HCT116 (cell line): ENCODE measurements at regions not wholly inside any gene's neighbourhood (a gene's known extent, or its start where the extent isn't known, plus 50 kb on each side); places are given as distances from the start of the nearest gene placed in this dataset.

Experiments
- ATAC-seq: fragments of 200-7000 bp; cut with Tn5 transposase; 2 replicates; pipeline ENCODE4 v1.9.1; 2020; ENCODE audit warnings: mild to moderate bottlenecking, moderate library complexity
- BruUV-seq: library from RNA; stranded (reverse); fragments of 400-500 nt; replicated peaks from 2 replicates; lab custom pipeline; 2021; lab: Mats Ljungman, UMichigan
- CTCF ChIA-PET: fragments of 300-600 bp; sonication (Branson Sonifier 250); formaldehyde crosslinking; loops from one replicate; lab custom pipeline; 2021; ENCODE audit warnings: antibody characterized with exemption; lab: Charles Lee
- POLR2A ChIA-PET: fragments of 300-600, 350-600 bp; sonication (Branson Sonifier 250); formaldehyde crosslinking; loops from one replicate; lab custom pipeline; 2021; ENCODE audit warnings: antibody characterized with exemption; lab: Charles Lee
- RAD21 ChIA-PET, 2 experiments: fragments of 300-600 bp; sonication (Branson Sonifier 250); formaldehyde crosslinking; loops; one replicate each; lab custom pipeline; 2023; ENCODE audit warnings: low total read pairs in 2 of 2; ENCODE audit not compliant: uncharacterized antibody in 2 of 2, unreplicated experiment in 2 of 2, low non-redundant PET in 1 of 2; lab: Charles Lee
- DNase-seq: peaks from one replicate; pipeline ENCODE4 v3.0.0-alpha.2; 2010; ENCODE audit warnings: low read depth, low spot score
- H2AFZ ChIP-seq: fragments of 200-600 bp; shearing (Covaris generic), sonication (generic); 2 replicates; pipeline ENCODE4 v1.6.1; 2017; ENCODE audit warnings: low read depth, mixed run types, mixed read lengths, antibody characterized with exemption, low read length; ENCODE audit not compliant: poor library complexity, severe bottlenecking
- H3K27ac ChIP-seq: 2 replicates; pipeline ENCODE4 v1.5.1; 2012; ENCODE audit warnings: low read depth, low read length
- H3K27me3 ChIP-seq: fragments of 200-600 bp; sonication (generic); 2 replicates; pipeline ENCODE4 v1.6.1; 2016; ENCODE audit warnings: mixed run types, low read length, mixed read lengths; ENCODE audit not compliant: insufficient read depth
- H3K36me3 ChIP-seq, 2 experiments: fragments of 200-500 bp in 1 of 2; fragments of 200-600 bp in 1 of 2; sonication (Bioruptor generic) in 1 of 2; sonication (generic) in 1 of 2; 2 replicates each; pipeline versions ENCODE4 v1.5.1 to v1.6.1; 2014 to 2016; ENCODE audit warnings: low read length in 2 of 2, inconsistent platforms in 1 of 2, mixed read lengths in 1 of 2, mixed run types in 1 of 2; ENCODE audit not compliant: insufficient read depth in 2 of 2, control insufficient read depth in 1 of 2
- H3K4me1 ChIP-seq, 2 experiments: fragments of 200-600 bp in 1 of 2; sonication (generic) in 1 of 2; 2 replicates each; pipeline versions ENCODE4 v1.5.1 to v1.6.1; 2012 to 2017; ENCODE audit warnings: low read length in 2 of 2, inconsistent platforms in 1 of 2, mild to moderate bottlenecking in 1 of 2, mixed read lengths in 1 of 2, mixed run types in 1 of 2, moderate library complexity in 1 of 2; ENCODE audit not compliant: insufficient read depth in 2 of 2, control insufficient read depth in 1 of 2
- H3K4me2 ChIP-seq: fragments of 200-600 bp; sonication (generic); 2 replicates; pipeline ENCODE4 v1.6.1; 2017; ENCODE audit warnings: mixed run types, low read length, mixed read lengths
- H3K4me3 ChIP-seq, 2 experiments: fragments of 200-600 bp in 1 of 2; sonication (generic) in 1 of 2; replicated peaks in 1 of 2; 2 replicates each; pipeline ENCODE4 v1.5.1; 2011 to 2016; ENCODE audit warnings: low read length in 2 of 2, control low read depth in 1 of 2, low read depth in 1 of 2, mild to moderate bottlenecking in 1 of 2, mixed read lengths in 1 of 2, mixed run types in 1 of 2
- H3K79me2 ChIP-seq: fragments of 200-600 bp; sonication (generic); 2 replicates; pipeline ENCODE4 v1.6.1; 2017; ENCODE audit warnings: mild to moderate bottlenecking, mixed run types, low read length, moderate library complexity, mixed read lengths; ENCODE audit not compliant: insufficient read depth
- H3K9ac ChIP-seq: fragments of 200-600 bp; sonication (generic); 2 replicates; pipeline ENCODE4 v1.6.1; 2016; ENCODE audit warnings: low read length, mixed read lengths
- H3K9me2 ChIP-seq: fragments of 200-600 bp; sonication (generic), shearing (Covaris generic); 2 replicates; pipeline ENCODE4 v1.6.1; 2017; ENCODE audit warnings: mixed run types, mild to moderate bottlenecking, moderate library complexity; ENCODE audit not compliant: insufficient read depth
- H3K9me3 ChIP-seq, 2 experiments: fragments of 200-500 bp in 1 of 2; fragments of 200-600 bp in 1 of 2; sonication (Bioruptor generic) in 1 of 2; sonication (generic) in 1 of 2; 2 replicates each; pipeline ENCODE4 v1.6.1; 2014 to 2017; ENCODE audit warnings: low read length in 2 of 2, mixed read lengths in 2 of 2, inconsistent platforms in 1 of 2, low read depth in 1 of 2, mild to moderate bottlenecking in 1 of 2, mixed run types in 1 of 2, moderate library complexity in 1 of 2; ENCODE audit not compliant: control insufficient read depth in 1 of 2, insufficient read depth in 1 of 2
- H4K20me1 ChIP-seq: fragments of 200-600 bp; sonication (generic), shearing (Covaris generic); 2 replicates; pipeline ENCODE4 v1.6.1; 2017; ENCODE audit warnings: mixed run types, mild to moderate bottlenecking, moderate library complexity; ENCODE audit not compliant: insufficient read depth
- EZH2phosphoT487 ChIP-seq: fragments of 200-600 bp; IDR thresholded peaks from 2 replicates; pipeline ENCODE4 v1.6.1; 2018; ENCODE audit warnings: antibody characterized with exemption, borderline replicate concordance
- POLR2A ChIP-seq: IDR thresholded peaks from 2 replicates; pipeline ENCODE4 v1.7.0; 2011; ENCODE audit warnings: borderline replicate concordance; ENCODE audit not compliant: insufficient read depth, insufficient read length; ENCODE audit errors: extremely low read depth
- POLR2AphosphoS5 ChIP-seq: IDR thresholded peaks from 2 replicates; pipeline ENCODE4 v1.6.1; 2011; ENCODE audit warnings: mild to moderate bottlenecking, low read depth, low read length, moderate library complexity
- SIN3A ChIP-seq: IDR thresholded peaks from 2 replicates; pipeline ENCODE4 v1.6.1; 2012; ENCODE audit warnings: low read depth
- SP1 ChIP-seq: IDR thresholded peaks from 2 replicates; pipeline ENCODE4 v1.6.1; 2012; ENCODE audit warnings: low read depth
- SRF ChIP-seq: IDR thresholded peaks from 2 replicates; pipeline ENCODE4 v1.6.1; 2012; ENCODE audit warnings: low read depth
- intact Hi-C: fragments of 100-400 bp; cut with micrococcal nuclease; formaldehyde crosslinking; loops from 2 replicates; pipeline ENCODE4 v1.10.0; 2022
- TF ChIP-seq, protein P1 (sequence below): IDR thresholded peaks from 2 replicates; pipeline ENCODE4 v1.6.1; 2012; ENCODE audit warnings: low read depth

- DNase-seq (no peak), ATAC-seq (no peak)
- BruUV-seq: no TSS peak
- Histone ChIP-seq H2AFZ (no peak overlapping the region), H3K9me2 (no peaks in the 10 kb centered on the region), H3K27ac (no peak overlapping the region), H3K9ac (no peak overlapping the region), H3K36me3 (no peaks in the 10 kb centered on the region), H3K4me3 (no peak overlapping the region), H3K27me3 (no peaks in the 10 kb centered on the region; the same call in 1 of the 2 replicates), H3K4me1 (no peaks in the 10 kb centered on the region), H3K9me3 (no peaks in the 10 kb centered on the region), H3K4me2 (no peak overlapping the region), H4K20me1 (no peaks in the 10 kb centered on the region; the same call in 1 of the 2 replicates), H3K79me2 (no peaks in the 10 kb centered on the region)
- intact Hi-C loops: no loop called here
- ChIA-PET CTCF (no interaction called here), RAD21 (no interaction called here), POLR2A (no interaction called here)
- no peak for TF ChIP-seq SRF
- TF ChIP-seq, protein P1, sequence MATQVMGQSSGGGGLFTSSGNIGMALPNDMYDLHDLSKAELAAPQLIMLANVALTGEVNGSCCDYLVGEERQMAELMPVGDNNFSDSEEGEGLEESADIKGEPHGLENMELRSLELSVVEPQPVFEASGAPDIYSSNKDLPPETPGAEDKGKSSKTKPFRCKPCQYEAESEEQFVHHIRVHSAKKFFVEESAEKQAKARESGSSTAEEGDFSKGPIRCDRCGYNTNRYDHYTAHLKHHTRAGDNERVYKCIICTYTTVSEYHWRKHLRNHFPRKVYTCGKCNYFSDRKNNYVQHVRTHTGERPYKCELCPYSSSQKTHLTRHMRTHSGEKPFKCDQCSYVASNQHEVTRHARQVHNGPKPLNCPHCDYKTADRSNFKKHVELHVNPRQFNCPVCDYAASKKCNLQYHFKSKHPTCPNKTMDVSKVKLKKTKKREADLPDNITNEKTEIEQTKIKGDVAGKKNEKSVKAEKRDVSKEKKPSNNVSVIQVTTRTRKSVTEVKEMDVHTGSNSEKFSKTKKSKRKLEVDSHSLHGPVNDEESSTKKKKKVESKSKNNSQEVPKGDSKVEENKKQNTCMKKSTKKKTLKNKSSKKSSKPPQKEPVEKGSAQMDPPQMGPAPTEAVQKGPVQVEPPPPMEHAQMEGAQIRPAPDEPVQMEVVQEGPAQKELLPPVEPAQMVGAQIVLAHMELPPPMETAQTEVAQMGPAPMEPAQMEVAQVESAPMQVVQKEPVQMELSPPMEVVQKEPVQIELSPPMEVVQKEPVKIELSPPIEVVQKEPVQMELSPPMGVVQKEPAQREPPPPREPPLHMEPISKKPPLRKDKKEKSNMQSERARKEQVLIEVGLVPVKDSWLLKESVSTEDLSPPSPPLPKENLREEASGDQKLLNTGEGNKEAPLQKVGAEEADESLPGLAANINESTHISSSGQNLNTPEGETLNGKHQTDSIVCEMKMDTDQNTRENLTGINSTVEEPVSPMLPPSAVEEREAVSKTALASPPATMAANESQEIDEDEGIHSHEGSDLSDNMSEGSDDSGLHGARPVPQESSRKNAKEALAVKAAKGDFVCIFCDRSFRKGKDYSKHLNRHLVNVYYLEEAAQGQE: peak; percentile 42
- TF ChIP-seq SIN3A: no peak
- no peak for TF ChIP-seq POLR2A
- no peak for TF ChIP-seq POLR2AphosphoS5
These were observed 235.2 kb upstream of the THSD7B start for GRCh38 chr2:136530146-136530545.

DNA sequence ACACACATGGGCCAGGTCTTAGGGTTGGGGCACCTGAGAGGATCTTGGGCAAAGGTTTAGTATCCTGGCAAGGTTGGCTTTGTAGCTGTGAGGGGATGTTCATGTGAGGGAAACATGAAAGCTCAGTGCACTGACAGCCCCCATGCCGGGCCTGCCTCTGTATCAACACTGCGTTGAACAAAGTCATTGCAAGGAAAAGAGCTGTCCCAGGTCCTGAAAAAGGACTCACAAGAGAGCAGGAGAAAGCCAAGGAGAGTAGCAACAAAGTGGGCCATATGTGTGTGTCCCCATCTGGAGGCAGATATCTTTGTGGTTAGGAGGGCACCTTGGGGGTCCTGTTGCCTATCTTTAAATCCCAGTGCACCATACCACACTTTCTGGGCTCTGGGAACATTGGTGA lies 237.8 kb upstream of the THSD7B start:
- ChIA-PET CTCF (no interaction called here), POLR2A (no interaction called here), RAD21 (no interaction called here)
- H3K79me2 ChIP-seq: no peaks in the 10 kb centered on the region
- no TSS peak for BruUV-seq
- no peak overlapping the region for H3K27ac ChIP-seq
- H4K20me1 ChIP-seq: no peaks in the 10 kb centered on the region; the same call in 1 of the 2 replicates
- H3K4me3 ChIP-seq: no peak overlapping the region
- H3K4me2 ChIP-seq: no peak overlapping the region
- peaks cover 5% of the 10 kb centered on the region for H3K27me3 ChIP-seq
- no peak for TF ChIP-seq SIN3A
- TF ChIP-seq, protein P1: peak; percentile 80
- TF ChIP-seq EZH2phosphoT487: no peak
- TF ChIP-seq SP1: no peak
- intact Hi-C loops: loop anchor here (2.0 kb wide), 1 partner anchor 55 kb away; no protein-coding TSS in a partner anchor
- DNase-seq: no peak
- no peak overlapping the region for H2AFZ ChIP-seq
- no peaks in the 10 kb centered on the region for H3K9me2 ChIP-seq
- H3K9ac ChIP-seq: no peak overlapping the region
- H3K4me1 ChIP-seq: no peaks in the 10 kb centered on the region
- H3K36me3 ChIP-seq: no peaks in the 10 kb centered on the region
- no peaks in the 10 kb centered on the region for H3K9me3 ChIP-seq
- no peak for ATAC-seq
